ENCODE measurements at regions not wholly inside any gene's neighbourhood (a gene's known extent, or its start where the extent isn't known, plus 50 kb on each side); places are given as distances from the start of the nearest gene placed in this dataset.
"Not testable (repeated sequence)": the region's sequence is repeated elsewhere in the genome, so short reads cannot be mapped to it uniquely, and the experiment has no call there.

DNA sequence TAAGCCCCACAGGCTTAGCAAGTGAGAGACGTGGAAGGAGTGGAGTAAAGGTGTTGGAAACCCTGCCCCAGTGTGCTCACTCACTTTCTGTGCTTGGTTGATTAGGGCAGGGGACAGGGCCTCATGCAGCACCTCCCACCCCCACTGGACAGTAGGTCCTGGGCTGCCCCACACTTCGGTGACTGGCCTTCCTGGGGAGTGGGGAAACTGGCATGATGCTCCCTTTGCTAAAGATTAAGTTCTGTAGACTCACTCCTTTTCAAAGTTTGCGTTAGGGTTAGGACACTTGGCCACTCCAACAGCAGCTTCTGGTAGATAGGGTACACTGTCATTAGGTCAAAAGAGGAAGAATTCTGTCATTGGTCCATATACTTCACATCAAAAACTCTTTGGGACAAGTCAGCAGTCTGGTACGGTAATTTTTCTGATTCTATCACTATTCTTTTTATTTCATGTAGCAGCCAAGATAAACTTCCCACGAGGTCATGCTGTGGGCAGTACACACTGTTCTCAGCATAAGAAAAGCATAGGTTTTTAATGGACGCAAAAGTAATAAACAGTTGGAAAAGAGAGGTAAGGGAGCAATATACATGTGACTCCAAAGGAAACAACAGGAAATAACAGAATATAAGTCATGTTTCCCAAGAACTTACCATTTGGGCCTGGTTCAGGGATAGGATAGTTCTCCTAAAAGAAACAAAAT lies 106.6 kb upstream of the TERB2 start:
- not testable (repeated sequence) for DNase-seq

GRCh38 chr15:44853304-44853950 lies 103.1 kb upstream of the TERB2 start:
- DNase-seq: peak; percentile 70

- DNase-seq: not testable (repeated sequence)
Observed at GRCh38 chr15:44854696-44855095, 101.8 kb upstream of the TERB2 start.

GRCh38 chr15:44856284-44856683 lies 100.2 kb upstream of the TERB2 start:
- DNase-seq: not testable (repeated sequence)

- DNase-seq: not testable (repeated sequence)
Observed at GRCh38 chr15:44857164-44857710, 99.2 kb upstream of the TERB2 start.

DNA sequence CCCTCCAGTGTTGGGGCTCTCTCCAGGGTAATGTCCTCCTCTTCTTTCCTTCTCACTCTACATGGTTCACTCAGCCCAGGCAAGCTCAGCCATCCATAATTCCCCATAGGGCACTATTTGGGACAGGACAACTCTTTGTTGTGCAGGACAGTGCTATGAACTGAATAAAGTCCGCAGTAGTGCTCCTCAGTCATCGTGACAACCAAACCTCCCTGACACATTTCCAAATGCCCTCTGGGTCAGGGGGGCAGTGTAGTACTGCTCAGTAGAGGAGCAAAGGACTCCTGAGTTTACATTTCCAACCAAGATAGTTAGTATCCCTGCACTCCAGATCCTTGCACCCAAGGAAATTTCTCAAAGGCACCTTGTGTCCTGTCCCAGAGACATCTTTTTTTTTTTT lies 97.4 kb upstream of the TERB2 start:
- DNase-seq: not testable (repeated sequence)

GRCh38 chr15:44860168-44860567 lies 96.3 kb upstream of the TERB2 start:
- not testable (repeated sequence) for DNase-seq

DNA sequence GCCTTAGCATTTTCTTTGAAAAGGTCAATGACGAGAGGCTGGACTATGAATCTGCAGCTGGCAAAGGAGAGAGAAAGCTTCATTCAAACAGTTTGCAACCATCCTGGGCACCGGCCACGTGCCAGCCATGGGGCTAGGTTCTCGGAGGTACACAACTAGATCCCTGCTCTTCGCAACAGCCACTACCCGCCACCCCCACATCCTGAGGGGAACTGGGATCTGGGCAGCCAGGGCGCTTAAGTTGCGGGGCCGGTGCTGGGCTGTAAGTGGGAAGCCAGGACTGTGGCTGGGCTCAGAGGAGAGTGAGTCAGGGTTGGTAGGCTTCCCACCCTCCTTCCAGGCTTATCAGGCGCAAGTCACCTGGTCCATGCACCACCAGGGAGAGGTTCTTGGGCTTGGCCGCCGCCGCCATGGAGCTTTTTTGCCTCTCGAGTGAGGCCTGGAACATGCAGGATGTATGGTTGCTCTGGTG lies 95.0 kb upstream of the TERB2 start:
- DNase-seq: no peak

GRCh38 chr15:44861917-44862316 lies 94.6 kb upstream of the TERB2 start:
- no peak for DNase-seq

GRCh38 chr15:44862866-44863265 lies 93.6 kb upstream of the TERB2 start:
- not testable (repeated sequence) for DNase-seq

- DNase-seq: not testable (repeated sequence)
Observed at GRCh38 chr15:44868100-44868499, 88.4 kb upstream of the TERB2 start.

- DNase-seq: not testable (repeated sequence)
Observed at GRCh38 chr15:44870125-44870524, 86.4 kb upstream of the TERB2 start.

- DNase-seq: no peak
Observed at GRCh38 chr15:44873103-44873502, 83.4 kb upstream of the TERB2 start.

DNA sequence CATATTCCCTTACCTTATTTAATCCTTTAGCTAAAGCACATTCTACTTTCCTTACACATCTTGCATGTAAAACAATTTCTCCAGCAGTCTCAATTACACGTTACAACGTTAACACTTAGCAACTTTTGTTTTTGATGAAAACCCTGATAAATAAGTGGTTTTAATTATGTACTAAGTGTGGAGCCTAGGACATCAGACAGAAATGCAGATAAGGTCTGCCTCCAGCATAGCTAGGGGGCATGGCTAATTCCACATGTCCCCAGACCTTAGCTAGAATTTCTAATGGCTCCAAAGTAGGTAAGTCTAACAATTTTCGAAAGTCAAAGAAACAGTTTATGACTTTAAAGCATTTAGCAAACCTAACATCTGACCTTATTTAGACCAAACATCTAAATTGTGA lies 77.4 kb upstream of the TERB2 start:
- no peak for DNase-seq

- DNase-seq: no peak
Observed at GRCh38 chr15:44882499-44882968, 74.0 kb upstream of the TERB2 start.

- no peak for DNase-seq
Observed at GRCh38 chr15:44883199-44883877, 73.1 kb upstream of the TERB2 start.

GRCh38 chr15:44898890-44899651 lies 57.4 kb upstream of the TERB2 start:
- DNase-seq: not testable (repeated sequence)

GRCh38 chr15:44899775-44900174 lies 56.7 kb upstream of the TERB2 start:
- not testable (repeated sequence) for DNase-seq

DNA sequence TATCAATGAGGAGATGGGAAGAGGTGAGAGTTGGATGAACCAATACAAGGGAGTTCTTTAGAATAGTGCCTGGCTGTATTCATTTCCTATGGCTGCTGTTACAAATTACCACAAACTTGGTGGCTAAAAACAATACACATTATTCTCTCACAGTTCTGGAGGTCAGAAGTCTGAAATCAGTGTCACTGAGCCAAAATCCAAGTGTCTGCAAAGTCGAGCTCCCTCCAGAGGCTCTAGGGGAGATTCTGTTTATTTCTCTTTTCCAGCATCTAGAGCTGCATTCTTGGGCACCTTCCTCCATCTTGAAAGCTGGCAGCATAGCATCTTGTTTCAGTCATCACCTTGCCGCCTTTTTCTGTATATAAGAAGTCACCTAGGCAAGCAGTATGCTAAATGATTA lies 55.7 kb upstream of the TERB2 start:
- not testable (repeated sequence) for DNase-seq

- DNase-seq: not testable (repeated sequence)
Observed at GRCh38 chr15:44903281-44903680, 53.2 kb upstream of the TERB2 start.

DNA sequence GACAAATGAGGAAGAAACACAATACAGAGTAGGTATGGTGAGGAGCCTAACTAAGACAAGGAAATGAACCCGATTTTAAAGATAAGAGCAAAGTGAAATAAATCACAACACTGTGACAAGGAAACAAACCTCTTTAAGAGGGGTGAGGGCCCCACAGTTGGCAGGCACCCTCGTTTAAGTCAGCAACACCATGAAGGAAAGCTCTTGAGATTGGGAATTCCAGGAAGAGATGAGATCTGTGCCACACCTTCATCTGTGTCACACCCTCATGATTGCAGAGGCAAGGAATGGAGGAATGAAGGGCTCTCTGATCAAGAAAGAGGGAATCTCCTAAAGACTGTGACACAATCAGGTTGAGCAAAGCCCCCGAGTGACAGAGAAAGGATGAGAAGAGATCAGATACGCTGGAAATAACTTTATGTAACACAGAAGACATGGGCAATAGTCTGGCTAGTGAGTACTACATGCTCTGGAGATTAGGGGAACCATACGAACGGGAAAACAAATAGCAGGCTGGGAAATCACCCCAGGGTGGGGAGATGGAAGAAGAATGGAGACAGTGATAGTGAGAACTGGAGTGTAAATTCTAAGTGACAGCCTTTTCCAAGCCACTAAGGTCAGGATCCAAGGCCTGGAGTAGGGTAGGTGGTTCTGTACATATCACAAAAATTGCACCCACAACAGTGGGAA lies 51.7 kb upstream of the TERB2 start:
- not testable (repeated sequence) for DNase-seq

Measured in hematopoietic multipotent progenitor cell treated with erythropoietin and hydrocortisone succinate and interleukin-3 and kit ligand, for 8 days (in vitro differentiated cells).